B cell (primary cell): ENCODE measurements at regions not wholly inside any gene's neighbourhood (a gene's known extent, or its start where the extent isn't known, plus 50 kb on each side); places are given as distances from the start of the nearest gene placed in this dataset.

Experiments
- ATAC-seq: fragments of 200-7000 bp; cut with Tn5 transposase; one replicate; pipeline ENCODE4 v1.10.0; 2021; ENCODE audit warnings: low read depth, mild to moderate bottlenecking, moderate number of reproducible peaks, moderate library complexity
- CTCF ChIA-PET: fragments of 350-600 bp; sonication (Branson Sonifier 250); formaldehyde crosslinking; loops from one replicate; lab custom pipeline; 2021; ENCODE audit warnings: antibody characterized with exemption, inconsistent platforms; lab: Charles Lee
- POLR2A ChIA-PET: fragments of 350-600 bp; sonication (Branson Sonifier 250); formaldehyde crosslinking; loops from one replicate; lab custom pipeline; 2021; ENCODE audit warnings: antibody characterized with exemption; lab: Charles Lee
- DNase-seq: peaks from one replicate; pipeline ENCODE4 v3.0.0; 2013
- H2AFZ ChIP-seq: 2 replicates; pipeline ENCODE4 v1.6.1; 2012; ENCODE audit warnings: mild to moderate bottlenecking, low read depth, low read length; ENCODE audit not compliant: insufficient read depth, poor library complexity, severe bottlenecking
- H3K27ac ChIP-seq, 2 donors: 1 replicate in 1 of 2; 2 replicates in 1 of 2; pipeline ENCODE4 v1.5.1; 2012 to 2013; ENCODE audit warnings: low read length in 2 of 2, mild to moderate bottlenecking in 2 of 2, moderate library complexity in 1 of 2
- H3K27me3 ChIP-seq, 4 experiments: fragments of 200-600 bp in 1 of 4; sonication (generic) in 1 of 4; replicated peaks in 1 of 4; 1 replicate in 2 of 4; 2 replicates in 2 of 4; pipeline versions ENCODE4 v1.6.1 to v1.7.0; 2013 to 2016; ENCODE audit warnings: low read length in 3 of 4, mild to moderate bottlenecking in 2 of 4, mixed read lengths in 1 of 4, moderate library complexity in 1 of 4; ENCODE audit not compliant: insufficient read depth in 4 of 4, control insufficient read depth in 3 of 4; ENCODE audit errors: control extremely low read depth in 1 of 4
- H3K36me3 ChIP-seq, 2 experiments: replicated peaks in 1 of 2; 1 replicate in 1 of 2; 2 replicates in 1 of 2; pipeline versions ENCODE4 v1.6.1 to v1.7.1; 2013; ENCODE audit warnings: low read length in 1 of 2; ENCODE audit not compliant: insufficient read depth in 2 of 2, control insufficient read depth in 1 of 2; ENCODE audit errors: control extremely low read depth in 1 of 2, extremely low read depth in 1 of 2
- H3K4me1 ChIP-seq, 2 donors: fragments of 200-600 bp in 1 of 2; sonication (generic) in 1 of 2; 1 replicate in 1 of 2; 2 replicates in 1 of 2; pipeline versions ENCODE4 v1.5.1 to v1.6.1; 2013 to 2017; ENCODE audit warnings: low read length in 2 of 2; ENCODE audit not compliant: control insufficient read depth in 2 of 2, insufficient read depth in 2 of 2
- H3K4me2 ChIP-seq: replicated peaks from 2 replicates; pipeline ENCODE3; 2012; ENCODE audit warnings: mild to moderate bottlenecking, low read depth, low read length; ENCODE audit not compliant: poor library complexity, severe bottlenecking
- H3K4me3 ChIP-seq, 5 experiments: fragments of 200-600 bp in 1 of 5; sonication (generic) in 1 of 5; 1 replicate in 3 of 5; 2 replicates in 2 of 5; pipeline versions ENCODE4 v1.5.1 to v1.7.0; 2011 to 2016; ENCODE audit warnings: low read length in 4 of 5, mild to moderate bottlenecking in 4 of 5, low read depth in 2 of 5, control low read depth in 1 of 5, moderate library complexity in 1 of 5; ENCODE audit not compliant: insufficient read depth in 1 of 5; ENCODE audit errors: control extremely low read depth in 1 of 5, extremely low read depth in 1 of 5
- H3K79me2 ChIP-seq: fragments of 200-600 bp; sonication (generic); one replicate; pipeline ENCODE4 v1.6.0; 2016; ENCODE audit warnings: low read length; ENCODE audit not compliant: control insufficient read depth, insufficient read depth
- H3K9ac ChIP-seq: fragments of 200-600 bp; sonication (generic); 2 replicates; pipeline ENCODE4 v1.6.1; 2017; ENCODE audit warnings: mild to moderate bottlenecking, low read length, moderate library complexity
- H3K9me3 ChIP-seq, 3 donors: one replicate each; pipeline versions ENCODE4 v1.6.1 to v1.7.1; 2013; ENCODE audit warnings: low read length in 2 of 3; ENCODE audit not compliant: control insufficient read depth in 2 of 3, insufficient read depth in 1 of 3; ENCODE audit errors: control extremely low read depth in 1 of 3
- H4K20me1 ChIP-seq: 2 replicates; pipeline ENCODE4 v1.6.0; 2012; ENCODE audit warnings: mild to moderate bottlenecking, low read length; ENCODE audit not compliant: insufficient read depth, control insufficient read depth, poor library complexity, severe bottlenecking
- H3K27ac Mint-ChIP-seq: one replicate; pipeline ENCODE4 v1.8.0; 2021; ENCODE audit warnings: mixed read lengths
- H3K27me3 Mint-ChIP-seq: one replicate; pipeline ENCODE4 v1.8.0; 2021; ENCODE audit warnings: mixed read lengths
- H3K4me1 Mint-ChIP-seq: one replicate; pipeline ENCODE4 v1.8.0; 2021; ENCODE audit warnings: mixed read lengths
- H3K4me3 Mint-ChIP-seq: one replicate; pipeline ENCODE4 v1.8.0; 2021; ENCODE audit warnings: mixed read lengths
- H3K9me3 Mint-ChIP-seq: one replicate; pipeline ENCODE4 v1.8.0; 2022; ENCODE audit warnings: mixed read lengths; ENCODE audit not compliant: insufficient read depth
- EZH2 ChIP-seq: IDR thresholded peaks from 2 replicates; pipeline ENCODE4 v1.6.1; 2012; ENCODE audit warnings: borderline replicate concordance, low read depth, mild to moderate bottlenecking, moderate library complexity, low read length; ENCODE audit not compliant: insufficient read depth, poor library complexity, severe bottlenecking
- WGBS: methylation state at CpG from one replicate; pipeline ENCODE4 v1.1.5; 2013; ENCODE audit warnings: missing lambda C conversion rate; ENCODE audit not compliant: insufficient coverage; 5-methylcytosine and 5-hydroxymethylcytosine counted together
- intact Hi-C: fragments of 100-400 bp; cut with micrococcal nuclease; formaldehyde crosslinking; loops from one replicate; pipeline ENCODE4 v1.10.0; 2022
- TF ChIP-seq, protein P1 (sequence below): fragments of 200-600 bp; IDR thresholded peaks from one replicate; pipeline ENCODE4 v1.8.0; 2022; ENCODE audit warnings: antibody characterized with exemption, mild to moderate bottlenecking

DNA sequence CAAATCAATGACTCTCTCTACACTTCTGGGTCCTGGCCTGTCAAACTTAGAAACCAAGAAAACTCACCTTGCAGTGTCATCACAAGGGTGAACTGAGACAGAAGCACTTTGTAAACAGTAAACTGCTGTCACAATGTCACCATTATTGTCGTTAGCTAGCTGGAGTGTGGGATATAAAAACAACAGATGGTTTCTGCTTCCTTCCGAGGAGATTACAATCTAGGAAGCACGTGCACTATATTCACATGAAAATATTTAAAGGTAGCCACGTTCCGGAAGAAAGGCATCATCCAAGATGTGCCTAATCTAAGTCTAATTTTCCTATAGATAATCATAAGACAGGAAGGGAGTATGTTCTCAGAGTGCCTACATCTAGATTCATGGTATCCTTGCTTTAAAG is 64.7 kb upstream of the ACSL1 start:
- no peaks in the 10 kb centered on the region for H4K20me1 ChIP-seq
- Mint-ChIP-seq H3K9me3 (no peaks in the 10 kb centered on the region), H3K4me3 (no peak overlapping the region), H3K27me3 (peaks cover 4% of the 10 kb centered on the region), H3K4me1 (peaks cover 11% of the 10 kb centered on the region), H3K27ac (no peak overlapping the region)
- no peak for TF ChIP-seq EZH2
- TF ChIP-seq, protein P1, sequence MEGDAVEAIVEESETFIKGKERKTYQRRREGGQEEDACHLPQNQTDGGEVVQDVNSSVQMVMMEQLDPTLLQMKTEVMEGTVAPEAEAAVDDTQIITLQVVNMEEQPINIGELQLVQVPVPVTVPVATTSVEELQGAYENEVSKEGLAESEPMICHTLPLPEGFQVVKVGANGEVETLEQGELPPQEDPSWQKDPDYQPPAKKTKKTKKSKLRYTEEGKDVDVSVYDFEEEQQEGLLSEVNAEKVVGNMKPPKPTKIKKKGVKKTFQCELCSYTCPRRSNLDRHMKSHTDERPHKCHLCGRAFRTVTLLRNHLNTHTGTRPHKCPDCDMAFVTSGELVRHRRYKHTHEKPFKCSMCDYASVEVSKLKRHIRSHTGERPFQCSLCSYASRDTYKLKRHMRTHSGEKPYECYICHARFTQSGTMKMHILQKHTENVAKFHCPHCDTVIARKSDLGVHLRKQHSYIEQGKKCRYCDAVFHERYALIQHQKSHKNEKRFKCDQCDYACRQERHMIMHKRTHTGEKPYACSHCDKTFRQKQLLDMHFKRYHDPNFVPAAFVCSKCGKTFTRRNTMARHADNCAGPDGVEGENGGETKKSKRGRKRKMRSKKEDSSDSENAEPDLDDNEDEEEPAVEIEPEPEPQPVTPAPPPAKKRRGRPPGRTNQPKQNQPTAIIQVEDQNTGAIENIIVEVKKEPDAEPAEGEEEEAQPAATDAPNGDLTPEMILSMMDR, result no peak
- H3K9me3 ChIP-seq, result no peaks in the 10 kb centered on the region
- ATAC-seq, result no peak
- no peak for DNase-seq
- peaks cover 0 to 4% (median 1%) of the 10 kb centered on the region in 4 experiments for H3K27me3 ChIP-seq
- WGBS, result no CpG with 5 or more reads among the region's 5 CpGs
- H3K4me1 ChIP-seq, result no peaks in the 10 kb centered on the region
- no peaks in the 10 kb centered on the region for H3K79me2 ChIP-seq
- H3K27ac ChIP-seq, result no peak overlapping the region
- POLR2A ChIA-PET, result no interaction called here
- CTCF ChIA-PET, result no interaction called here
- no peak overlapping the region for H3K4me2 ChIP-seq
- H3K36me3 ChIP-seq, result no peaks in the 10 kb centered on the region
- H3K9ac ChIP-seq, result no peak overlapping the region
- no peak overlapping the region for H2AFZ ChIP-seq
- no peak overlapping the region for H3K4me3 ChIP-seq
- intact Hi-C loops, result no loop called here

DNA sequence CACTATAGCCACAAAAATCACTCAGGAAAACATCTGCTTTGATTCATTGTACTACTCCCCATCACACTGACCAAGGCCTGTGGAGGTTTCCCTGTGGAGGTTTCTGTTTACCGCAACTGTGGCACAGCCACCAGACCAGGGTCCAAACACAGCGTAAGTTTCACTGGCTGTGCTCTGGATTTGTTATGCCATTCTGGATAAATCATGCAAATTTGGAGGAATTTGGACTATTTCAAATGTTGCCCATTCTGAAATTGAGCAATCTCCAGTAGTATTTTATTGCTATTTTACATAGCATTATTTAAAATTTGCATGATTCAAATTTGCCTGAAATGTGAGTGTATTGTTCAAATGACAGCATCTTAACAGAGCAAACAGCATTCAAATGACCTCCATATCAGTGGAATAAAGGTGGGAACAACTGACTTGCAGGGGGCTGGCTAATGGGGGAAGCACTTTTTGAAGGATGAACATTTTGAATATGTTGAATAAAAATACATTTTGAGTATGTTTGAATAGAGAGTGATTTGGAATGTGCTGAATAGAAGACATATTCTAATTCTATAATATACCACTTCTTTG is 66.1 kb upstream of the ACSL1 start:
- H3K9ac ChIP-seq, result no peak overlapping the region
- DNase-seq (no peak), ATAC-seq (no peak)
- peaks cover 8% of the 10 kb centered on the region for H3K27me3 Mint-ChIP-seq
- no peak overlapping the region for H3K27ac Mint-ChIP-seq
- peaks cover 0 to 4% (median 2%) of the 10 kb centered on the region in 4 experiments for H3K27me3 ChIP-seq
- no CpG with 5 or more reads among the region's 2 CpGs for WGBS
- TF ChIP-seq, protein P1, result no peak
- TF ChIP-seq EZH2, result no peak
- H3K79me2 ChIP-seq, result no peaks in the 10 kb centered on the region
- peaks cover 15% of the 10 kb centered on the region for H3K4me1 Mint-ChIP-seq
- H4K20me1 ChIP-seq, result no peaks in the 10 kb centered on the region
- intact Hi-C loops, result no loop called here
- H3K36me3 ChIP-seq, result no peaks in the 10 kb centered on the region
- no peak overlapping the region for H2AFZ ChIP-seq
- no peaks in the 10 kb centered on the region for H3K4me1 ChIP-seq
- no peaks in the 10 kb centered on the region for H3K9me3 Mint-ChIP-seq
- ChIA-PET POLR2A (no interaction called here), CTCF (no interaction called here)
- H3K4me3 Mint-ChIP-seq, result no peak overlapping the region
- H3K9me3 ChIP-seq, result no peaks in the 10 kb centered on the region
- H3K4me2 ChIP-seq, result no peak overlapping the region
- H3K4me3 ChIP-seq, result no peak overlapping the region
- H3K27ac ChIP-seq, result no peak overlapping the region
